Endothelial cell (in vitro differentiated cells): ENCODE measurements at regions not wholly inside any gene's neighbourhood (a gene's known extent, or its start where the extent isn't known, plus 50 kb on each side); places are given as distances from the start of the nearest gene placed in this dataset.

Experiments
- DNase-seq: peaks from one replicate; pipeline ENCODE4 v3.0.0; 2021; ENCODE audit warnings: low spot score
- H3K27ac Mint-ChIP-seq: one replicate; pipeline ENCODE4 v1.8.0; 2021; ENCODE audit warnings: mixed read lengths, inconsistent platforms; ENCODE audit not compliant: unreplicated experiment
- H3K27me3 Mint-ChIP-seq: one replicate; pipeline ENCODE4 v1.8.0; 2021; ENCODE audit warnings: mild to moderate bottlenecking, moderate library complexity, mixed read lengths, inconsistent platforms; ENCODE audit not compliant: unreplicated experiment
- H3K36me3 Mint-ChIP-seq: one replicate; pipeline ENCODE4 v1.8.0; 2021; ENCODE audit warnings: mild to moderate bottlenecking, low read depth, mixed read lengths, inconsistent platforms; ENCODE audit not compliant: unreplicated experiment
- H3K4me1 Mint-ChIP-seq: one replicate; pipeline ENCODE4 v1.8.0; 2021; ENCODE audit warnings: mild to moderate bottlenecking, mixed read lengths, inconsistent platforms; ENCODE audit not compliant: unreplicated experiment
- H3K4me3 Mint-ChIP-seq: one replicate; pipeline ENCODE4 v1.8.0; 2021; ENCODE audit warnings: mild to moderate bottlenecking, mixed read lengths, inconsistent platforms; ENCODE audit not compliant: unreplicated experiment
- H3K9me3 Mint-ChIP-seq: one replicate; pipeline ENCODE4 v1.8.0; 2021; ENCODE audit warnings: mixed read lengths, inconsistent platforms; ENCODE audit not compliant: unreplicated experiment
- CTCF ChIP-seq: fragments of 200-600 bp; sonication (generic); IDR thresholded peaks from one replicate; pipeline ENCODE4 v1.5.0; 2021; ENCODE audit warnings: antibody characterized with exemption; ENCODE audit not compliant: unreplicated experiment

GRCh38 chr22:22712092-22712658, 67.8 kb downstream of the GGTLC2 start:
- H3K4me1 Mint-ChIP-seq, result peaks cover 10% of the 10 kb centered on the region
- no peak for DNase-seq
- H3K27me3 Mint-ChIP-seq, result peaks cover 4% of the 10 kb centered on the region
- H3K9me3 Mint-ChIP-seq, result no peaks in the 10 kb centered on the region
- no peaks in the 10 kb centered on the region for H3K36me3 Mint-ChIP-seq
- H3K27ac Mint-ChIP-seq, result no peak overlapping the region
- no peak overlapping the region for H3K4me3 Mint-ChIP-seq
- no peak for TF ChIP-seq CTCF

- H3K27me3 Mint-ChIP-seq, result peaks cover 4% of the 10 kb centered on the region
- DNase-seq, result no peak
Observed at GRCh38 chr22:22712666-22713365, 68.4 kb downstream of the GGTLC2 start.

GRCh38 chr22:22713416-22713815, 69.0 kb downstream of the GGTLC2 start:
- Mint-ChIP-seq H3K27me3 (peaks cover 4% of the 10 kb centered on the region), H3K4me1 (peaks cover 11% of the 10 kb centered on the region), H3K27ac (no peak overlapping the region), H3K9me3 (no peaks in the 10 kb centered on the region), H3K36me3 (no peaks in the 10 kb centered on the region), H3K4me3 (no peak overlapping the region)
- DNase-seq, result no peak
- TF ChIP-seq CTCF, result no peak

More at GRCh38 chr22:22712666-22713365, 68.4 kb downstream of the GGTLC2 start:
- peaks cover 11% of the 10 kb centered on the region for H3K4me1 Mint-ChIP-seq
- H3K27ac Mint-ChIP-seq, result no peak overlapping the region
- H3K4me3 Mint-ChIP-seq, result no peak overlapping the region
- H3K9me3 Mint-ChIP-seq, result no peaks in the 10 kb centered on the region
- H3K36me3 Mint-ChIP-seq, result no peaks in the 10 kb centered on the region
- no peak for TF ChIP-seq CTCF

- Mint-ChIP-seq H3K27ac (no peak overlapping the region), H3K4me3 (no peak overlapping the region), H3K27me3 (peaks cover 4% of the 10 kb centered on the region), H3K4me1 (peaks cover 11% of the 10 kb centered on the region), H3K36me3 (no peaks in the 10 kb centered on the region), H3K9me3 (no peaks in the 10 kb centered on the region)
- DNase-seq, result no peak
- no peak for TF ChIP-seq CTCF
Observed at GRCh38 chr22:22714600-22715335, 70.4 kb downstream of the GGTLC2 start.
